H9 (cell line): ENCODE measurements at regions not wholly inside any gene's neighbourhood (a gene's known extent, or its start where the extent isn't known, plus 50 kb on each side); places are given as distances from the start of the nearest gene placed in this dataset.

Experiments
- DNase-seq: peaks from one replicate; pipeline ENCODE4 v3.0.0-alpha.2; 2017
- H2AFZ ChIP-seq: one replicate; pipeline ENCODE4 v1.6.1; 2013; ENCODE audit warnings: mild to moderate bottlenecking, low read length, control low read depth, moderate library complexity
- H2AK5ac ChIP-seq: 2 replicates; pipeline ENCODE4 v1.6.1; 2013; ENCODE audit warnings: low read length, control low read depth, mixed read lengths; ENCODE audit not compliant: insufficient read length
- H2BK120ac ChIP-seq: one replicate; pipeline ENCODE4 v1.6.1; 2013; ENCODE audit warnings: low read depth, mild to moderate bottlenecking, low read length, control low read depth, inconsistent platforms; ENCODE audit not compliant: poor library complexity, severe bottlenecking
- H2BK12ac ChIP-seq: 2 replicates; pipeline ENCODE4 v1.6.1; 2013; ENCODE audit warnings: low read length, control low read depth, mixed read lengths, low read depth; ENCODE audit not compliant: insufficient read length
- H2BK15ac ChIP-seq: 2 replicates; pipeline ENCODE4 v1.6.1; 2013; ENCODE audit warnings: low read depth, low read length, control low read depth
- H2BK20ac ChIP-seq: one replicate; pipeline ENCODE4 v1.6.1; 2013; ENCODE audit warnings: low read depth, mild to moderate bottlenecking, low read length, control low read depth, inconsistent platforms; ENCODE audit not compliant: poor library complexity, severe bottlenecking
- H2BK5ac ChIP-seq: 2 replicates; pipeline ENCODE4 v1.6.1; 2013; ENCODE audit warnings: low read length, control low read depth, mixed read lengths; ENCODE audit not compliant: insufficient read length
- H3K14ac ChIP-seq: 2 replicates; pipeline ENCODE4 v1.6.1; 2013; ENCODE audit warnings: low read length, control low read depth; ENCODE audit not compliant: insufficient read depth
- H3K18ac ChIP-seq: 2 replicates; pipeline ENCODE4 v1.6.1; 2013; ENCODE audit warnings: low read depth, mild to moderate bottlenecking, mixed read lengths, low read length, control low read depth; ENCODE audit not compliant: insufficient read length
- H3K23ac ChIP-seq: 2 replicates; pipeline ENCODE4 v1.6.1; 2013; ENCODE audit warnings: low read length, control low read depth, mixed read lengths, low read depth; ENCODE audit not compliant: insufficient read length
- H3K23me2 ChIP-seq: 2 replicates; pipeline ENCODE4 v1.6.1; 2013; ENCODE audit warnings: low read depth, mild to moderate bottlenecking, mixed read lengths, low read length, control low read depth; ENCODE audit not compliant: insufficient read length, poor library complexity, severe bottlenecking
- H3K27ac ChIP-seq: 2 replicates; pipeline ENCODE4 v1.5.1; 2013; ENCODE audit warnings: low read length, control low read depth, mixed read lengths, low read depth; ENCODE audit not compliant: insufficient read length
- H3K27me3 ChIP-seq: 2 replicates; pipeline ENCODE4 v1.6.1; 2013; ENCODE audit warnings: low read length, control low read depth, inconsistent platforms; ENCODE audit not compliant: insufficient read depth
- H3K4ac ChIP-seq: 2 replicates; pipeline ENCODE4 v1.6.1; 2013; ENCODE audit warnings: low read depth, mild to moderate bottlenecking, control low read depth, inconsistent platforms, low read length, moderate library complexity
- H3K4me1 ChIP-seq: 2 replicates; pipeline ENCODE4 v1.6.1; 2013; ENCODE audit warnings: low read length, control low read depth, inconsistent platforms; ENCODE audit not compliant: insufficient read depth
- H3K4me2 ChIP-seq: 2 replicates; pipeline ENCODE4 v1.6.1; 2013; ENCODE audit warnings: low read length, control low read depth, mixed read lengths; ENCODE audit not compliant: insufficient read length, insufficient read depth
- H3K56ac ChIP-seq: 2 replicates; pipeline ENCODE4 v1.6.1; 2013; ENCODE audit warnings: low read depth, mild to moderate bottlenecking, mixed read lengths, low read length, control low read depth; ENCODE audit not compliant: insufficient read length
- H3K79me1 ChIP-seq: 2 replicates; pipeline ENCODE4 v1.6.1; 2013; ENCODE audit warnings: low read depth, mild to moderate bottlenecking, moderate library complexity, low read length, control low read depth, inconsistent platforms; ENCODE audit not compliant: insufficient read depth, poor library complexity, severe bottlenecking
- H3K79me2 ChIP-seq: 2 replicates; pipeline ENCODE4 v1.6.1; 2013; ENCODE audit warnings: low read length, control low read depth, inconsistent platforms; ENCODE audit not compliant: insufficient read depth
- H3K9ac ChIP-seq: 2 replicates; pipeline ENCODE4 v1.6.1; 2013; ENCODE audit warnings: low read length, control low read depth, mixed read lengths; ENCODE audit not compliant: insufficient read length; ENCODE audit errors: extremely low read depth
- H3K9me3 ChIP-seq: one replicate; pipeline ENCODE4 v1.6.1; 2013; ENCODE audit warnings: low read depth, low read length, inconsistent platforms; ENCODE audit not compliant: control insufficient read depth
- H3T11ph ChIP-seq: one replicate; pipeline ENCODE4 v1.6.1; 2013; ENCODE audit warnings: mild to moderate bottlenecking, low read length, control low read depth, inconsistent platforms
- H4K20me1 ChIP-seq: one replicate; pipeline ENCODE4 v1.6.1; 2013; ENCODE audit not compliant: control insufficient read depth, insufficient read length, insufficient read depth
- H4K5ac ChIP-seq: 2 replicates; pipeline ENCODE4 v1.6.1; 2013; ENCODE audit warnings: low read depth, mild to moderate bottlenecking, mixed read lengths, low read length, control low read depth; ENCODE audit not compliant: insufficient read length
- H4K8ac ChIP-seq: replicated peaks from 2 replicates; pipeline ENCODE4 v1.6.1; 2013; ENCODE audit warnings: low read length, control low read depth, mixed read lengths, low read depth; ENCODE audit not compliant: insufficient read length
- H4K91ac ChIP-seq: 2 replicates; pipeline ENCODE4 v1.6.1; 2013; ENCODE audit warnings: low read depth, mild to moderate bottlenecking, moderate library complexity, mixed read lengths, low read length, control low read depth; ENCODE audit not compliant: insufficient read length
- H3K27ac Mint-ChIP-seq, 3 experiments: 2 replicates in 2 of 3; 3 replicates in 1 of 3; pipeline ENCODE4 v1.8.0; 2020 to 2021; ENCODE audit warnings: mixed read lengths in 3 of 3, mild to moderate bottlenecking in 1 of 3, moderate library complexity in 1 of 3
- H3K27me3 Mint-ChIP-seq: 2 replicates; pipeline ENCODE4 v1.8.0; 2021; ENCODE audit warnings: low read depth, mild to moderate bottlenecking, moderate library complexity, mixed read lengths
- H3K36me3 Mint-ChIP-seq, 3 experiments: 2 replicates in 2 of 3; 3 replicates in 1 of 3; pipeline ENCODE4 v1.8.0; 2020 to 2021; ENCODE audit warnings: low read depth in 3 of 3, mixed read lengths in 3 of 3; ENCODE audit not compliant: insufficient read depth in 1 of 3
- H3K4me1 Mint-ChIP-seq, 2 experiments: 2 replicates each; pipeline ENCODE4 v1.8.0; 2020; ENCODE audit warnings: mixed read lengths in 2 of 2
- H3K4me3 Mint-ChIP-seq, 2 experiments: 2 replicates in 1 of 2; 3 replicates in 1 of 2; pipeline ENCODE4 v1.8.0; 2020 to 2021; ENCODE audit warnings: mild to moderate bottlenecking in 2 of 2, mixed read lengths in 2 of 2, moderate library complexity in 1 of 2
- H3K9me3 Mint-ChIP-seq, 2 experiments: 2 replicates in 1 of 2; 3 replicates in 1 of 2; pipeline ENCODE4 v1.8.0; 2020; ENCODE audit warnings: mild to moderate bottlenecking in 2 of 2, mixed read lengths in 2 of 2, moderate library complexity in 1 of 2
- CTCF ChIP-seq: fragments of 200-600 bp; sonication (generic); conservative IDR thresholded peaks from 3 replicates; pipeline ENCODE4 v1.8.0; 2021; ENCODE audit warnings: antibody characterized with exemption, mild to moderate bottlenecking
- WGBS: extraction: QIAGEN DNeasy Blood & Tissue Kit; methylation state at CpG from one replicate; pipeline ENCODE4 v1.1.7; 2013; ENCODE audit warnings: missing lambda C conversion rate, low lambda C conversion rate, mixed read lengths; ENCODE audit not compliant: insufficient read length; ENCODE audit errors: extremely low coverage; 5-methylcytosine and 5-hydroxymethylcytosine counted together

- no peak overlapping the region for H2BK5ac ChIP-seq
- no peak overlapping the region for H3K56ac ChIP-seq
- no peak overlapping the region for H4K5ac ChIP-seq
- H3K4me1 ChIP-seq: no peaks in the 10 kb centered on the region
- H3K9ac ChIP-seq: no peak overlapping the region
- Mint-ChIP-seq H3K27me3 (no peaks in the 10 kb centered on the region; the same call in 1 of the 2 replicates), H3K27ac (no peak overlapping the region), H3K4me3 (no peak overlapping the region), H3K9me3 (peaks cover 0 to 3% of the 10 kb centered on the region in 2 experiments; a peak in 1 of 5 replicates), H3K4me1 (no peaks in the 10 kb centered on the region), H3K36me3 (no peaks in the 10 kb centered on the region; a peak in 1 of 7 replicates)
- TF ChIP-seq CTCF: no peak
- no peak overlapping the region for H3T11ph ChIP-seq
- no peaks in the 10 kb centered on the region for H3K23me2 ChIP-seq
- no peak overlapping the region for H2AK5ac ChIP-seq
- WGBS: no CpG with 5 or more reads among the region's 2 CpGs
- no peak overlapping the region for H3K27ac ChIP-seq
- no peak overlapping the region for H4K8ac ChIP-seq
- H2BK20ac ChIP-seq: no peak overlapping the region
- no peak overlapping the region for H2AFZ ChIP-seq
- H3K23ac ChIP-seq: no peak overlapping the region
- H2BK120ac ChIP-seq: no peak overlapping the region
- no peaks in the 10 kb centered on the region for H3K79me2 ChIP-seq
- no peak overlapping the region for H3K4me2 ChIP-seq
- no peak overlapping the region for H4K91ac ChIP-seq
- no peak overlapping the region for H3K14ac ChIP-seq
- H4K20me1 ChIP-seq: no peaks in the 10 kb centered on the region
- no peak overlapping the region for H2BK12ac ChIP-seq
- H3K79me1 ChIP-seq: no peaks in the 10 kb centered on the region
- H3K18ac ChIP-seq: no peak overlapping the region
- H2BK15ac ChIP-seq: no peak overlapping the region
- no peaks in the 10 kb centered on the region for H3K27me3 ChIP-seq
- no peak overlapping the region for H3K4ac ChIP-seq
- no peak for DNase-seq
- H3K9me3 ChIP-seq: no peaks in the 10 kb centered on the region
These were observed 63.9 kb upstream of the HOPX start for GRCh38 chr4:56745042-56745441.
